ENCODE measurements at regions not wholly inside any gene's neighbourhood (a gene's known extent, or its start where the extent isn't known, plus 50 kb on each side); places are given as distances from the start of the nearest gene placed in this dataset.

DNA sequence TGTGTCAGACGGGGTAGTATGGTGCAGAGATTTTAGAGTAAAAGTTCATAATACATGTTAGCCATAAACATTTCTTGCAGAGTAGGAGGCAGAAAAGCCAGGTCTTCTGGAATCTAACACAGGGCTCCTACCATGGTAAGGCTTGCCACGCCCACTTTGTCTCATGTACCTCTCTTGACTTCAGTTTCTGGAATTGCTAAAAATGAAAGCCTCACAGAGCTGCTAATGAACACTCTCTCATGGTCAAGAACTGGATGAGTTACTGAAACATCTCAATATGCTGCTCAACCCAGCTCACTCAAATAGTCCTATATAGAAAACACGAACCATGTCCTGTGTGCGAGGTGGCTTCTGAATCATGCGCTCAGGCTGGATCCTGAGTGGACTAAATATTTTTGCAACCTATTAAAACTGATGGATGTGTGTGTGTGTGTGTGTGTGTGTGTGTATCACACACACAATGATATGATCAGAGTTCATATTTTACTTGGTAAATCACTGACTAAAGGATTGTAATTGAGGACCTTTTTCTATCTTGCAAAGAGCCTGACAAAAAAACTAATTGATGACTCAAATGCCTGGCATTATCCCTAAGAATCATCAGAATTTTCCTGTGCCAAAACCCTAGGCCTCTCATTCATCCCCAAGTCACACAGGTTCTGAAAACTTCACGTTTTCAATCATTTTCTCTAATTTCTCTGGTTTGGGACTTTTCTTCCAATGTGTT, 1306.6 kb downstream of the XPNPEP1 start:
- TF ChIP-seq CTCF (conservative IDR thresholded peaks at IDR 0.05) = no peak
- no peak for TF ChIP-seq EZH2 (IDR thresholded peaks at IDR 0.05; ENCODE audit: low read depth)

Measured in PC-9 (cell line).